ENCODE measurements at regions not wholly inside any gene's neighbourhood (a gene's known extent, or its start where the extent isn't known, plus 50 kb on each side); places are given as distances from the start of the nearest gene placed in this dataset.
"Not testable (repeated sequence)": the region's sequence is repeated elsewhere in the genome, so short reads cannot be mapped to it uniquely, and the experiment has no call there.

- TF ChIP-seq CTCF (IDR thresholded peaks at IDR 0.05): peak in 8 of 9 donors; percentile 10 to 63 (median 52)
- H3K4me3 ChIP-seq: no peak overlapping the region
- ATAC-seq (peak in 1 of 8 donors; percentile 68), DNase-seq (no peak)
- no peaks in the 10 kb centered on the region for H3K4me1 ChIP-seq
- no peaks in the 10 kb centered on the region for H3K27me3 ChIP-seq
- no peak overlapping the region for H3K27ac ChIP-seq
- no peaks in the 10 kb centered on the region for H3K36me3 ChIP-seq
- intact Hi-C loops (cut with DNase I): no loop called here
- H3K9me3 ChIP-seq: peaks cover 0 to 3% (median 0%) of the 10 kb centered on the region in 11 donors
- WGBS, 2 donors: 27 to 28% methylated on average over 9 of the region's 9 CpGs
These were observed 1395.8 kb downstream of the SLITRK5 start for GRCh38 chr13:89066868-89067466.

GRCh38 chr13:89072979-89073378 lies 1401.8 kb downstream of the SLITRK5 start:
- intact Hi-C loops (cut with DNase I): no loop called here
- DNase-seq (no peak), ATAC-seq (no peak)
- Histone ChIP-seq H3K9me3 (no peaks in the 10 kb centered on the region), H3K27ac (no peak overlapping the region), H3K36me3 (no peaks in the 10 kb centered on the region), H3K4me3 (no peak overlapping the region), H3K27me3 (no peaks in the 10 kb centered on the region), H3K4me1 (no peaks in the 10 kb centered on the region)
- TF ChIP-seq CTCF (IDR thresholded peaks at IDR 0.05): no peak
- 85 to 91% methylated on average over 1 of the region's 1 CpG for WGBS, 2 donors

- WGBS, 2 donors: 87 to 91% methylated on average over 2 of the region's 2 CpGs
- no peaks in the 10 kb centered on the region for H3K4me1 ChIP-seq
- no peak for ATAC-seq
These were observed 1405.5 kb downstream of the SLITRK5 start for GRCh38 chr13:89076622-89077021.

GRCh38 chr13:89082623-89083022 lies 1411.5 kb downstream of the SLITRK5 start:
- Histone ChIP-seq H3K27ac (no peak overlapping the region), H3K4me3 (no peak overlapping the region), H3K9me3 (peaks cover 0 to 19% (median 0%) of the 10 kb centered on the region in 11 donors), H3K4me1 (no peaks in the 10 kb centered on the region), H3K36me3 (no peaks in the 10 kb centered on the region), H3K27me3 (no peaks in the 10 kb centered on the region)
- intact Hi-C loops (cut with DNase I): no loop called here
- ATAC-seq (no peak), DNase-seq (no peak)
- WGBS, 2 donors: 86% methylated on average over 3 of the region's 3 CpGs
- TF ChIP-seq CTCF (IDR thresholded peaks at IDR 0.05): no peak

More at GRCh38 chr13:89076622-89077021, 1405.5 kb downstream of the SLITRK5 start:
- no peak overlapping the region for H3K27ac ChIP-seq
- DNase-seq: no peak
- TF ChIP-seq CTCF (IDR thresholded peaks at IDR 0.05): no peak
- no peak overlapping the region for H3K4me3 ChIP-seq
- H3K36me3 ChIP-seq: no peaks in the 10 kb centered on the region
- intact Hi-C loops (cut with DNase I): no loop called here
- H3K27me3 ChIP-seq: no peaks in the 10 kb centered on the region
- peaks cover 0 to 4% (median 0%) of the 10 kb centered on the region in 11 donors for H3K9me3 ChIP-seq

GRCh38 chr13:89088107-89088506 lies 1416.9 kb downstream of the SLITRK5 start:
- H3K27me3 ChIP-seq; DNase-seq; intact Hi-C loops (cut with DNase I); H3K4me1 ChIP-seq; H3K36me3 ChIP-seq; H3K4me3 ChIP-seq; H3K27ac ChIP-seq; ATAC-seq: not testable (repeated sequence)
- WGBS, 2 donors: 78 to 92% methylated on average over 13 to 16 of the region's 16 CpGs
- peaks cover 0 to 17% (median 0%) of the 10 kb centered on the region in 11 donors for H3K9me3 ChIP-seq

Measured in heart right ventricle (tissue), 16 donors.